ENCODE measurements at regions not wholly inside any gene's neighbourhood (a gene's known extent, or its start where the extent isn't known, plus 50 kb on each side); places are given as distances from the start of the nearest gene placed in this dataset.

GRCh38 chr14:66133666-66134065 is 352.5 kb upstream of the CCDC196 start:
- no peak overlapping the region for H3K4me3 ChIP-seq (ENCODE audit: low read depth, low read length)
- CTCF ChIA-PET, result no interaction called here
- POLR2A ChIA-PET, result no interaction called here
- no peak for DNase-seq (ENCODE audit: low read depth, low spot score)
- no peak for TF ChIP-seq CTCF (IDR thresholded peaks at IDR 0.05; ENCODE audit: insufficient read depth, low read length, missing control alignments)

GRCh38 chr14:66135831-66136230 is 350.3 kb upstream of the CCDC196 start:
- no peak for TF ChIP-seq CTCF (IDR thresholded peaks at IDR 0.05; ENCODE audit: insufficient read depth, low read length, missing control alignments)
- CTCF ChIA-PET, result no interaction called here
- POLR2A ChIA-PET, result no interaction called here
- no peak overlapping the region for H3K4me3 ChIP-seq (ENCODE audit: low read depth, low read length)
- no peak for DNase-seq (ENCODE audit: low read depth, low spot score)

- H3K4me3 ChIP-seq (ENCODE audit: low read depth, low read length), result no peak overlapping the region
- ChIA-PET CTCF (no interaction called here), POLR2A (no interaction called here)
- TF ChIP-seq CTCF (IDR thresholded peaks at IDR 0.05; ENCODE audit: insufficient read depth, low read length, missing control alignments), result no peak
- no peak for DNase-seq (ENCODE audit: low read depth, low spot score)
Observed at GRCh38 chr14:66137081-66137480, 349.1 kb upstream of the CCDC196 start.

- CTCF ChIA-PET, result no interaction called here
- no peak for DNase-seq (ENCODE audit: low read depth, low spot score)
- no peak overlapping the region for H3K4me3 ChIP-seq (ENCODE audit: low read depth, low read length)
- POLR2A ChIA-PET, result no interaction called here
- TF ChIP-seq CTCF (IDR thresholded peaks at IDR 0.05; ENCODE audit: insufficient read depth, low read length, missing control alignments), result no peak
Observed at GRCh38 chr14:66139432-66139831, 346.7 kb upstream of the CCDC196 start.

- H3K4me3 ChIP-seq (ENCODE audit: low read depth, low read length), result no peak overlapping the region
- ChIA-PET POLR2A (no interaction called here), CTCF (no interaction called here)
- no peak for TF ChIP-seq CTCF (IDR thresholded peaks at IDR 0.05; ENCODE audit: insufficient read depth, low read length, missing control alignments)
- no peak for DNase-seq (ENCODE audit: low read depth, low spot score)
Observed at GRCh38 chr14:66140213-66140918, 345.8 kb upstream of the CCDC196 start.

- DNase-seq (ENCODE audit: low read depth, low spot score), result no peak
- CTCF ChIA-PET, result no interaction called here
- POLR2A ChIA-PET, result no interaction called here
- no peak for TF ChIP-seq CTCF (IDR thresholded peaks at IDR 0.05; ENCODE audit: insufficient read depth, low read length, missing control alignments)
- H3K4me3 ChIP-seq (ENCODE audit: low read depth, low read length), result no peak overlapping the region
Observed at GRCh38 chr14:66140963-66141362, 345.2 kb upstream of the CCDC196 start.

All from AG04449 (cell line).